SK-N-SH (cell line): ENCODE measurements at regions not wholly inside any gene's neighbourhood (a gene's known extent, or its start where the extent isn't known, plus 50 kb on each side); places are given as distances from the start of the nearest gene placed in this dataset.

Source experiments
- CTCF ChIA-PET: fragments of 300-600, 350-600 bp; formaldehyde crosslinking; extraction: SDS; loops from one replicate; lab custom pipeline; 2021; lab: Yijun Ruan, JAX
- POLR2A ChIA-PET: fragments of 350-600 bp; sonication (Branson Sonifier 250); formaldehyde crosslinking; extraction: SDS; loops from one replicate; lab custom pipeline; 2020; ENCODE audit warnings: antibody characterized with exemption, inconsistent platforms; lab: Yijun Ruan, JAX
- DNase-seq: peaks from one replicate; pipeline ENCODE4 v3.0.0; 2012
- H2AFZ ChIP-seq: fragments of 200-600 bp; sonication (generic); 2 replicates; pipeline ENCODE4 v1.8.1; 2016; ENCODE audit warnings: antibody characterized with exemption, mild to moderate bottlenecking, low read depth
- H3F3A ChIP-seq: fragments of 200-600 bp; sonication (generic); replicated peaks from 2 replicates; pipeline ENCODE3; 2016; ENCODE audit warnings: antibody characterized with exemption, mild to moderate bottlenecking; ENCODE audit not compliant: insufficient read depth
- H3K27ac ChIP-seq, 2 experiments: fragments of 200-500 bp in 1 of 2; fragments of 200-600 bp in 1 of 2; sonication (Bioruptor generic) in 1 of 2; sonication (generic), shearing (Covaris generic) in 1 of 2; 2 replicates each; pipeline versions ENCODE4 v1.5.1 to v1.6.1; 2014 to 2016; ENCODE audit warnings: low read depth in 2 of 2, inconsistent platforms in 1 of 2, low read length in 1 of 2, mild to moderate bottlenecking in 1 of 2, mixed read lengths in 1 of 2
- H3K27me3 ChIP-seq: fragments of 200-600 bp; sonication (generic), shearing (Covaris generic); 2 replicates; pipeline ENCODE4 v1.6.1; 2016; ENCODE audit warnings: mixed run types; ENCODE audit not compliant: insufficient read depth
- H3K36me3 ChIP-seq, 2 experiments: fragments of 200-500 bp in 1 of 2; fragments of 200-600 bp in 1 of 2; sonication (Bioruptor generic) in 1 of 2; sonication (generic) in 1 of 2; replicated peaks in 1 of 2; 2 replicates each; pipeline versions ENCODE3 to v1.5.1; 2014 to 2016; ENCODE audit warnings: low read length in 1 of 2, mild to moderate bottlenecking in 1 of 2; ENCODE audit not compliant: insufficient read depth in 2 of 2, control insufficient read depth in 1 of 2
- H3K4me1 ChIP-seq, 2 experiments: fragments of 200-500 bp in 1 of 2; fragments of 200-600 bp in 1 of 2; sonication (Bioruptor generic) in 1 of 2; sonication (generic), shearing (Covaris generic) in 1 of 2; 2 replicates each; pipeline versions ENCODE4 v1.5.1 to v1.6.1; 2014 to 2016; ENCODE audit warnings: low read depth in 1 of 2, low read length in 1 of 2, mixed run types in 1 of 2; ENCODE audit not compliant: insufficient read depth in 2 of 2, control insufficient read depth in 1 of 2
- H3K4me2 ChIP-seq: fragments of 200-600 bp; sonication (generic), shearing (Covaris generic); 2 replicates; pipeline ENCODE4 v1.6.1; 2017; ENCODE audit warnings: mixed run types
- H3K4me3 ChIP-seq, 2 experiments: fragments of 200-500 bp in 1 of 2; fragments of 200-600 bp in 1 of 2; sonication (Bioruptor generic) in 1 of 2; sonication (generic), shearing (Covaris generic) in 1 of 2; 2 replicates each; pipeline versions ENCODE4 v1.5.1 to v1.8.1; 2014 to 2016; ENCODE audit warnings: low read depth in 2 of 2, inconsistent platforms in 1 of 2, low read length in 1 of 2, mild to moderate bottlenecking in 1 of 2, mixed read lengths in 1 of 2, moderate library complexity in 1 of 2
- H3K79me2 ChIP-seq: fragments of 200-600 bp; sonication (generic); 2 replicates; pipeline ENCODE4 v1.8.1; 2017; ENCODE audit warnings: mild to moderate bottlenecking; ENCODE audit not compliant: insufficient read depth
- H3K9ac ChIP-seq: fragments of 200-600 bp; sonication (generic); 2 replicates; pipeline ENCODE4 v1.6.1; 2017; ENCODE audit warnings: mixed run types
- H3K9me2 ChIP-seq: fragments of 200-600 bp; sonication (generic); 2 replicates; pipeline ENCODE4 v1.6.1; 2017; ENCODE audit warnings: mixed run types
- H3K9me3 ChIP-seq: fragments of 200-600 bp; sonication (generic); 2 replicates; pipeline ENCODE4 v1.6.1; 2017; ENCODE audit warnings: mixed run types, mild to moderate bottlenecking, moderate library complexity
- H4K20me1 ChIP-seq: fragments of 200-600 bp; sonication (generic); 2 replicates; pipeline ENCODE4 v1.6.1; 2017; ENCODE audit warnings: mild to moderate bottlenecking, mixed run types; ENCODE audit not compliant: insufficient read depth
- CHD2 ChIP-seq: fragments of 150-350 bp; IDR thresholded peaks from 2 replicates; pipeline ENCODE4 v1.6.1; 2018; ENCODE audit warnings: low read length; ENCODE audit not compliant: partially characterized antibody
- EP300 ChIP-seq, 2 experiments: IDR thresholded peaks; 2 replicates each; pipeline versions ENCODE4 v1.4.0 to v1.6.1; 2012; ENCODE audit warnings: borderline replicate concordance in 1 of 2, low read depth in 1 of 2, low read length in 1 of 2
- FOXJ3 ChIP-seq: sonication (generic); formaldehyde crosslinking; IDR thresholded peaks from 2 replicates; pipeline ENCODE4 v1.5.1; 2020; ENCODE audit warnings: mild to moderate bottlenecking, missing genetic modification reagents
- FOXM1 ChIP-seq: IDR thresholded peaks from 2 replicates; pipeline ENCODE4 v1.4.0; 2012; ENCODE audit warnings: low read depth, mild to moderate bottlenecking
- IRF3 ChIP-seq: fragments of 150-350 bp; IDR thresholded peaks from 2 replicates; pipeline ENCODE4 v1.6.1; 2016; ENCODE audit warnings: mild to moderate bottlenecking, low read depth, low read length
- JUND ChIP-seq: IDR thresholded peaks from 2 replicates; pipeline ENCODE4 v1.4.0; 2012
- MAX ChIP-seq: IDR thresholded peaks from 2 replicates; pipeline ENCODE4 v1.4.0; 2012; ENCODE audit warnings: low read depth
- MEF2A ChIP-seq: IDR thresholded peaks from 2 replicates; pipeline ENCODE4 v1.4.0; 2012; ENCODE audit warnings: low read depth, borderline replicate concordance
- MXI1 ChIP-seq: IDR thresholded peaks from 2 replicates; pipeline ENCODE4 v1.6.1; 2012; ENCODE audit warnings: mild to moderate bottlenecking, low read depth, low read length, improper control_type of control experiment
- NFIC ChIP-seq: IDR thresholded peaks from 2 replicates; pipeline ENCODE4 v1.4.0; 2012; ENCODE audit warnings: borderline replicate concordance
- NRF1 ChIP-seq: IDR thresholded peaks from 2 replicates; pipeline ENCODE4 v1.6.1; 2012; ENCODE audit warnings: low read depth, mild to moderate bottlenecking, low read length
- RAD21 ChIP-seq: IDR thresholded peaks from 2 replicates; pipeline ENCODE4 v1.6.1; 2012; ENCODE audit warnings: mild to moderate bottlenecking, low read length
- RCOR1 ChIP-seq: fragments of 150-350 bp; IDR thresholded peaks from 2 replicates; pipeline ENCODE4 v1.6.1; 2017; ENCODE audit warnings: antibody characterized with exemption, low read length
- RFX5 ChIP-seq: IDR thresholded peaks from 2 replicates; pipeline ENCODE4 v1.6.1; 2012; ENCODE audit warnings: mild to moderate bottlenecking, improper control_type of control experiment, low read length
- SIN3A ChIP-seq: IDR thresholded peaks from 2 replicates; pipeline ENCODE4 v1.6.1; 2012; ENCODE audit warnings: low read depth, mild to moderate bottlenecking, low read length, moderate library complexity, borderline replicate concordance
- TAF1 ChIP-seq: IDR thresholded peaks from 2 replicates; pipeline ENCODE4 v1.6.1; 2012; ENCODE audit warnings: low read depth, mild to moderate bottlenecking, low read length, moderate library complexity, borderline replicate concordance
- TCF12 ChIP-seq: IDR thresholded peaks from 2 replicates; pipeline ENCODE4 v1.4.0; 2012
- USF2 ChIP-seq: fragments of 150-350 bp; IDR thresholded peaks from 2 replicates; pipeline ENCODE4 v1.6.1; 2017; ENCODE audit warnings: antibody characterized with exemption, low read length, low read depth, borderline replicate concordance
- YY1 ChIP-seq: IDR thresholded peaks from 2 replicates; pipeline ENCODE4 v1.4.0; 2012; ENCODE audit warnings: low read depth, mild to moderate bottlenecking
- WGBS: methylation state at CpG from one replicate; pipeline ENCODE4 v1.1.6; 2017; ENCODE audit warnings: low lambda C conversion rate; 5-methylcytosine and 5-hydroxymethylcytosine counted together
- TF ChIP-seq, protein P1 (sequence below): IDR thresholded peaks from 2 replicates; pipeline ENCODE4 v1.6.1; 2012; ENCODE audit warnings: mild to moderate bottlenecking, low read depth, low read length, moderate library complexity

- peaks cover 10% of the 10 kb centered on the region for H3F3A ChIP-seq
- CTCF ChIA-PET, result no interaction called here
- H3K4me3 ChIP-seq, result no peak overlapping the region
- no peak for TF ChIP-seq MXI1
- TF ChIP-seq EP300 (IDR thresholded peaks at IDR 0.05; ENCODE audit: borderline replicate concordance in 1 of 2, low read depth in 1 of 2, low read length in 1 of 2), result no peak
- H3K36me3 ChIP-seq, result no peaks in the 10 kb centered on the region
- H3K9me3 ChIP-seq, result no peaks in the 10 kb centered on the region
- no peak for DNase-seq
- peaks cover 0 to 5% of the 10 kb centered on the region in 2 experiments; a peak in 1 of 4 replicates for H3K4me1 ChIP-seq
- no peak overlapping the region for H2AFZ ChIP-seq
- no peak overlapping the region for H3K4me2 ChIP-seq
- no peaks in the 10 kb centered on the region for H3K79me2 ChIP-seq
- POLR2A ChIA-PET, result no interaction called here
- no peaks in the 10 kb centered on the region for H4K20me1 ChIP-seq
- H3K9ac ChIP-seq, result no peak overlapping the region
- H3K9me2 ChIP-seq, result no peaks in the 10 kb centered on the region; the same call in 1 of the 2 replicates
- H3K27ac ChIP-seq, result no peak overlapping the region
- no peaks in the 10 kb centered on the region for H3K27me3 ChIP-seq
Observed at GRCh38 chr18:73617981-73618380, 529.7 kb downstream of the FBXO15 start.

DNA sequence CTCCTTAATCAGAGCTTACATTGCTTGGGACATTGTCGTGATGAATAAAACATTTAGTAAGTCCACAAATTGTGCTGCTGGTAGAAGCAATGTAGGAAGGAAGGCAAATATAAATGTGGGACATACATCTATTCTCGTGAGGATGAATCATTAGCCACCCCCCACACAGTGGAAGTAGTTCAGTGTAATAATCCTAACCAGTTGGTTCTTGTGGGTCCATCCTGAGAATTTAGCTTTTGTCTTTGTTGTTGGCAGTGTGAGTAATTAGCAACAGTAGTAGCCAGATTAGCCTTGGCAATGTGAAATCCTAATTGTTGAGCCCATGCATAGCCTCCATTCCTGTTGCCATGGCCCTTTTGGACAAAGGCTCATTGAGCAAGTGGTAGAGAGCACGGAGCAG, 532.1 kb downstream of the FBXO15 start:
- no peaks in the 10 kb centered on the region for H4K20me1 ChIP-seq
- 5% methylated on average over 2 of the region's 3 CpGs for WGBS
- no peaks in the 10 kb centered on the region for H3K9me2 ChIP-seq
- no peaks in the 10 kb centered on the region for H3K36me3 ChIP-seq
- no peaks in the 10 kb centered on the region for H3K27me3 ChIP-seq
- no peaks in the 10 kb centered on the region for H3K9me3 ChIP-seq
- H3K4me3 ChIP-seq, result no peak overlapping the region
- H2AFZ ChIP-seq, result peak overlapping the region; percentile 50; the same call in 1 of the 2 replicates
- peaks cover 10% of the 10 kb centered on the region for H3F3A ChIP-seq
- TF ChIP-seq TCF12 (no peak), EP300 (IDR thresholded peaks at IDR 0.05; ENCODE audit: borderline replicate concordance in 1 of 2, low read depth in 1 of 2, low read length in 1 of 2) (no peak), MEF2A (no peak), CHD2 (no peak), TAF1 (no peak), RFX5 (no peak), NFIC (no peak), MXI1 (no peak), USF2 (no peak), MAX (no peak), IRF3 (no peak), FOXJ3 (no peak), FOXM1 (no peak), JUND (no peak), NRF1 (no peak), YY1 (no peak), RAD21 (no peak), RCOR1 (no peak), SIN3A (no peak)
- TF ChIP-seq, protein P1, sequence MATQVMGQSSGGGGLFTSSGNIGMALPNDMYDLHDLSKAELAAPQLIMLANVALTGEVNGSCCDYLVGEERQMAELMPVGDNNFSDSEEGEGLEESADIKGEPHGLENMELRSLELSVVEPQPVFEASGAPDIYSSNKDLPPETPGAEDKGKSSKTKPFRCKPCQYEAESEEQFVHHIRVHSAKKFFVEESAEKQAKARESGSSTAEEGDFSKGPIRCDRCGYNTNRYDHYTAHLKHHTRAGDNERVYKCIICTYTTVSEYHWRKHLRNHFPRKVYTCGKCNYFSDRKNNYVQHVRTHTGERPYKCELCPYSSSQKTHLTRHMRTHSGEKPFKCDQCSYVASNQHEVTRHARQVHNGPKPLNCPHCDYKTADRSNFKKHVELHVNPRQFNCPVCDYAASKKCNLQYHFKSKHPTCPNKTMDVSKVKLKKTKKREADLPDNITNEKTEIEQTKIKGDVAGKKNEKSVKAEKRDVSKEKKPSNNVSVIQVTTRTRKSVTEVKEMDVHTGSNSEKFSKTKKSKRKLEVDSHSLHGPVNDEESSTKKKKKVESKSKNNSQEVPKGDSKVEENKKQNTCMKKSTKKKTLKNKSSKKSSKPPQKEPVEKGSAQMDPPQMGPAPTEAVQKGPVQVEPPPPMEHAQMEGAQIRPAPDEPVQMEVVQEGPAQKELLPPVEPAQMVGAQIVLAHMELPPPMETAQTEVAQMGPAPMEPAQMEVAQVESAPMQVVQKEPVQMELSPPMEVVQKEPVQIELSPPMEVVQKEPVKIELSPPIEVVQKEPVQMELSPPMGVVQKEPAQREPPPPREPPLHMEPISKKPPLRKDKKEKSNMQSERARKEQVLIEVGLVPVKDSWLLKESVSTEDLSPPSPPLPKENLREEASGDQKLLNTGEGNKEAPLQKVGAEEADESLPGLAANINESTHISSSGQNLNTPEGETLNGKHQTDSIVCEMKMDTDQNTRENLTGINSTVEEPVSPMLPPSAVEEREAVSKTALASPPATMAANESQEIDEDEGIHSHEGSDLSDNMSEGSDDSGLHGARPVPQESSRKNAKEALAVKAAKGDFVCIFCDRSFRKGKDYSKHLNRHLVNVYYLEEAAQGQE, result no peak
- peak overlapping the region; percentile 42; the same call in 1 of the 2 replicates for H3K4me2 ChIP-seq
- H3K9ac ChIP-seq, result no peak overlapping the region
- H3K79me2 ChIP-seq, result no peaks in the 10 kb centered on the region
- H3K4me1 ChIP-seq, result peaks cover 0 to 5% of the 10 kb centered on the region in 2 experiments; a peak in 1 of 4 replicates
- H3K27ac ChIP-seq, result peak overlapping the region in 1 of 2 experiments; percentile 60; a peak in 3 of 4 replicates
- no peak for DNase-seq
- ChIA-PET CTCF (no interaction called here), POLR2A (no interaction called here)
